Upper lobe of left lung (tissue), 6 donors: ENCODE measurements at regions not wholly inside any gene's neighbourhood (a gene's known extent, or its start where the extent isn't known, plus 50 kb on each side); places are given as distances from the start of the nearest gene placed in this dataset.
"Not testable (repeated sequence)": the region's sequence is repeated elsewhere in the genome, so short reads cannot be mapped to it uniquely, and the experiment has no call there.

Source experiments
- ATAC-seq, 2 donors: fragments of 200-7000 bp; cut with Tn5 transposase; one replicate each; pipeline ENCODE4 v1.9.1; 2022; ENCODE audit warnings: mild to moderate bottlenecking in 2 of 2, moderate library complexity in 2 of 2; ENCODE audit not compliant: low FRiP score in 2 of 2
- DNase-seq, 2 donors: peaks; one replicate each; pipeline ENCODE4 v3.0.0-alpha.2; 2019 to 2020
- H3K27ac ChIP-seq, 4 donors: fragments of 200-600 bp; sonication (generic); one replicate each; pipeline ENCODE4 v1.5.1; 2016 to 2019
- H3K27me3 ChIP-seq, 4 donors: fragments of 200-600 bp; sonication (generic); one replicate each; pipeline ENCODE4 v1.5.1; 2017 to 2019
- H3K36me3 ChIP-seq, 4 donors: fragments of 200-600 bp; sonication (generic); one replicate each; pipeline ENCODE4 v1.5.1; 2016 to 2019
- H3K4me1 ChIP-seq, 4 donors: fragments of 200-600 bp; sonication (generic); one replicate each; pipeline ENCODE4 v1.5.1; 2018 to 2019
- H3K4me3 ChIP-seq, 4 donors: fragments of 200-600 bp; sonication (generic); one replicate each; pipeline ENCODE4 v1.5.1; 2017 to 2019; ENCODE audit warnings: mild to moderate bottlenecking in 2 of 4, moderate library complexity in 1 of 4
- H3K9me3 ChIP-seq, 4 donors: fragments of 200-600 bp; sonication (generic); one replicate each; pipeline ENCODE4 v1.5.1; 2018 to 2019
- WGBS, 2 donors: methylation state at CpG; one replicate each; pipeline ENCODE4 v1.1.5; 2017 to 2018; 5-methylcytosine and 5-hydroxymethylcytosine counted together
- donor health status: DM: no; HTN: no; CAD: no; lungs with moderate emphysema.
- donor health status: DM: no; HTN: yes; CAD: no; lungs with severe emphysema.

GRCh38 chr15:84154787-84155186 lies 80.8 kb upstream of the GOLGA6L4 start:
- not testable (repeated sequence) for H3K36me3 ChIP-seq, ATAC-seq, H3K4me1 ChIP-seq, H3K27ac ChIP-seq, DNase-seq, H3K4me3 ChIP-seq, H3K27me3 ChIP-seq, H3K9me3 ChIP-seq
- WGBS, 2 donors, result 92 to 95% methylated on average over 9 of the region's 9 CpGs

GRCh38 chr15:84155792-84156587 lies 79.6 kb upstream of the GOLGA6L4 start:
- WGBS, 2 donors, result 56 to 83% methylated on average over 8 to 18 of the region's 22 CpGs
- H3K4me1 ChIP-seq, H3K36me3 ChIP-seq, H3K9me3 ChIP-seq, ATAC-seq, H3K4me3 ChIP-seq, H3K27ac ChIP-seq, H3K27me3 ChIP-seq: not testable (repeated sequence)
- peak in 1 of 2 donors; percentile 72 for DNase-seq

GRCh38 chr15:84156588-84156840 lies 79.1 kb upstream of the GOLGA6L4 start:
- H3K27me3 ChIP-seq, H3K27ac ChIP-seq, H3K9me3 ChIP-seq, H3K4me3 ChIP-seq, H3K4me1 ChIP-seq, DNase-seq, H3K36me3 ChIP-seq, ATAC-seq: not testable (repeated sequence)
- 65 to 71% methylated on average over 2 to 3 of the region's 3 CpGs for WGBS, 2 donors

- H3K27me3 ChIP-seq, H3K4me1 ChIP-seq, H3K36me3 ChIP-seq, H3K9me3 ChIP-seq, ATAC-seq, H3K27ac ChIP-seq, H3K4me3 ChIP-seq: not testable (repeated sequence)
- peak in 1 of 2 donors; percentile 36 for DNase-seq
- 86 to 90% methylated on average over 8 to 11 of the region's 11 CpGs for WGBS, 2 donors
These were observed 78.4 kb upstream of the GOLGA6L4 start for GRCh38 chr15:84157056-84157632.

- not testable (repeated sequence) for H3K27me3 ChIP-seq, H3K4me3 ChIP-seq, DNase-seq, H3K27ac ChIP-seq, ATAC-seq, H3K9me3 ChIP-seq, H3K4me1 ChIP-seq, H3K36me3 ChIP-seq
- 82 to 92% methylated on average over 3 of the region's 3 CpGs for WGBS, 2 donors
These were observed 77.7 kb upstream of the GOLGA6L4 start for GRCh38 chr15:84157857-84158256.

- 88 to 97% methylated on average over 4 to 15 of the region's 17 CpGs for WGBS, 2 donors
- not testable (repeated sequence) for H3K9me3 ChIP-seq, H3K27ac ChIP-seq, H3K36me3 ChIP-seq, ATAC-seq, H3K4me3 ChIP-seq, H3K4me1 ChIP-seq, H3K27me3 ChIP-seq
- peak in 1 of 2 donors; percentile 38 for DNase-seq
These were observed 76.0 kb upstream of the GOLGA6L4 start for GRCh38 chr15:84159346-84160269.

- H3K27ac ChIP-seq, H3K4me3 ChIP-seq, H3K9me3 ChIP-seq, H3K27me3 ChIP-seq, H3K4me1 ChIP-seq, H3K36me3 ChIP-seq: not testable (repeated sequence)
- 77 to 80% methylated on average over 6 to 8 of the region's 8 CpGs for WGBS, 2 donors
- DNase-seq (peak in 1 of 2 donors; percentile 36), ATAC-seq (peak; percentile 28 to 73)
These were observed 70.9 kb upstream of the GOLGA6L4 start for GRCh38 chr15:84164423-84165292.

GRCh38 chr15:84170029-84170428 lies 65.5 kb upstream of the GOLGA6L4 start:
- WGBS, 2 donors, result no CpG with 5 or more reads among the region's 19 CpGs
- not testable (repeated sequence) for H3K9me3 ChIP-seq, H3K27ac ChIP-seq, H3K4me1 ChIP-seq, H3K27me3 ChIP-seq, H3K4me3 ChIP-seq, ATAC-seq, DNase-seq, H3K36me3 ChIP-seq

GRCh38 chr15:84173231-84173610 lies 62.4 kb upstream of the GOLGA6L4 start:
- peak; percentile 20 to 48 for DNase-seq
- WGBS, 2 donors, result no CpG with 5 or more reads among the region's 22 CpGs
- not testable (repeated sequence) for H3K27me3 ChIP-seq, H3K9me3 ChIP-seq, H3K4me1 ChIP-seq, H3K36me3 ChIP-seq, ATAC-seq
- Histone ChIP-seq H3K27ac (peak overlapping the region in 1 of 4 donors; percentile 58), H3K4me3 (peak overlapping the region in 3 of 4 donors; percentile 31 to 41 (median 36))
